GM18907 (cell line): ENCODE measurements at regions not wholly inside any gene's neighbourhood (a gene's known extent, or its start where the extent isn't known, plus 50 kb on each side); places are given as distances from the start of the nearest gene placed in this dataset.
"Not testable (repeated sequence)": the region's sequence is repeated elsewhere in the genome, so short reads cannot be mapped to it uniquely, and the experiment has no call there.

Source experiments
- ATAC-seq: cut with Tn5 transposase; IDR thresholded peaks from one replicate; pipeline ENCODE4 v1.9.1; 2021; ENCODE audit warnings: mild to moderate bottlenecking, moderate library complexity; ENCODE audit not compliant: unreplicated experiment

- no peak for ATAC-seq
Measured at GRCh38 chr20:41686961-41687360, 68.8 kb upstream of the CHD6 start.

GRCh38 chr20:41685145-41685544 lies 67.0 kb upstream of the CHD6 start:
- ATAC-seq = not testable (repeated sequence)

- ATAC-seq = no peak
Measured at GRCh38 chr20:41678799-41679198, 60.6 kb upstream of the CHD6 start.

- no peak for ATAC-seq
Measured at GRCh38 chr20:41672282-41672681, 54.1 kb upstream of the CHD6 start.

GRCh38 chr20:41671143-41671542 lies 53.0 kb upstream of the CHD6 start:
- no peak for ATAC-seq

- ATAC-seq = no peak
Measured at GRCh38 chr20:41670631-41671030, 52.5 kb upstream of the CHD6 start.

GRCh38 chr20:41669708-41670263 lies 51.6 kb upstream of the CHD6 start:
- ATAC-seq = no peak

- no peak for ATAC-seq
Measured at GRCh38 chr20:41668057-41668749, 50.0 kb upstream of the CHD6 start.
